ENCODE measurements at regions not wholly inside any gene's neighbourhood (a gene's known extent, or its start where the extent isn't known, plus 50 kb on each side); places are given as distances from the start of the nearest gene placed in this dataset.

DNA sequence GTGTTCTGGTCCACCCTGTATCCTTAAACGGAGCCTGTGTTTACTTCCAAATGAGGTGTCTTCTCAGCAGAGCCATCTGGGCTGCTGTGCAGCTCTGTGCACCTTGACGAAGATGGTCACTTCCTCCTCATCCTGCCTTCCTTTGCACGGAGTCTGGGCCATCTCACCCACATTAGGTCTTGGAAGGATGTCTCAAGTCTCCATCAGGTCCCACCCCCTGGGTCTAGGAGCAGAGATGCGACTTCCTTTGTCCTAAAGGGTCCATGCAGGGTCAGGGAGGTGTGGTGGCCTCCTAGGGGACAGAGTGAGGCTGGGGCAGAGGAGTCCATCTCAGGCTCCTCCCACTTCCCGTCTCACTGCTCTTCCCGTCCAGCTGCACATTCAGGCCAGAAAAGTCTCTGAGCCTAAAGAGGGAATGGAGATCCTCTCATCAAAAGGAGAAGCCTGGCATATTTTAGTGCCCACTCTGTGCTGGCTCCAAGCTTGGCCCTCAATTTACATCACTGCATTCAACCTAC is 209.2 kb downstream of the MATN1 start:
- TF ChIP-seq LEF1 (IDR thresholded peaks at IDR 0.05; ENCODE audit: borderline replicate concordance) = no peak
- TF ChIP-seq ELF4 (IDR thresholded peaks at IDR 0.05) = no peak
- no peak for TF ChIP-seq FOXM1 (IDR thresholded peaks at IDR 0.05; ENCODE audit: borderline replicate concordance)
- no peak for TF ChIP-seq CTBP1 (IDR thresholded peaks at IDR 0.05; ENCODE audit: borderline replicate concordance)
- no peak for TF ChIP-seq TARDBP (IDR thresholded peaks at IDR 0.05)
- no peak for TF ChIP-seq SP1 (IDR thresholded peaks at IDR 0.05)
